HG03575 (cell line): ENCODE measurements at regions not wholly inside any gene's neighbourhood (a gene's known extent, or its start where the extent isn't known, plus 50 kb on each side); places are given as distances from the start of the nearest gene placed in this dataset.

Experiments
- ATAC-seq: cut with Tn5 transposase; IDR thresholded peaks from one replicate; pipeline ENCODE4 v1.9.1; 2021; ENCODE audit not compliant: unreplicated experiment, insufficient number of reproducible peaks, low FRiP score; ENCODE audit errors: extremely low read depth

DNA sequence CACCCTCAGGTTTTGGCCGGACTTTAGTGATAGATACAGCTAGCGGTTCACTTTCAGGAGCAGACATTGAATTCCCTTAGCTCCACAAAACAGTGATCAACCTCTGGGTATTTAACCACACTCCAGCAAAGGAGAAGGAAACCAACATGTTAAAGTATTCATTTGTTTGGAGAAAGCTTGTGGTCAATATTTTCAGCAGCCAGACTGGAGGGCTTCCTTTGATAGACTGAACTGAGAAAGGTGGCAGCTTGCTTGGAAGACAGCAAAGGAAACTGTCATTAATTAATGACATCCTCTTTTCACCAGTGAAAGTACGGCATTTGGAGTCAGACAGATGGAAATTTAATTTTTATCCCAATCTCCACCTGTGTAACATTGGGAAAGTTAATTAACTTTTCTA, 289.1 kb upstream of the CLNK start:
- ATAC-seq: no peak

DNA sequence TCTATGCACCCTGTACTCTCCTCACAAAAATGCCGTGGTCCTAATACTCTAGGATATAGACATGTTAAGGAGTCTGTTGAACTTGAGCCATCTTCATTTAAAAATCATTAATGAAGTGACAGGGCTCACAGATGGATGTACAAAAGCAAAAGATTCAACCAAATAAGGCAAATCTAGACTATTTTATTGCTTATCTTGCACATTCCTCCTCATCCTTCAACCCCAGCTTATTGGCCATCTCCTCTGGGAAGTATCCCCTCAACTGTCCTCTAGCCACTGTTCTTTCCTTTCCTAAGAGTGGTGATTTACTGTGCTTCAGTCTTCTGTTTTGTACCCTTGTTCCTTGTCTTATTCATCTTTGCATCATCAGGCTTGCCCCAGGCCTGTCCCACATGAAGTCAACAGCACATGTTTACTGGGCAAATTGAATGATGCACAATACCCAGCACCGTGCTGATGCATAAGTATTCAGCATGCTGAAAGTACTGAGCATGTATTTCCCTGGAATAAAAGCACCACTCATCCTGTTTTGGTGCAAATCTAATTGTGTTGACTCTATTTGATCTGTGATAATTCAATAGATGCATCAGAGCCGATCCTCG, 287.3 kb upstream of the CLNK start:
- ATAC-seq: no peak

DNA sequence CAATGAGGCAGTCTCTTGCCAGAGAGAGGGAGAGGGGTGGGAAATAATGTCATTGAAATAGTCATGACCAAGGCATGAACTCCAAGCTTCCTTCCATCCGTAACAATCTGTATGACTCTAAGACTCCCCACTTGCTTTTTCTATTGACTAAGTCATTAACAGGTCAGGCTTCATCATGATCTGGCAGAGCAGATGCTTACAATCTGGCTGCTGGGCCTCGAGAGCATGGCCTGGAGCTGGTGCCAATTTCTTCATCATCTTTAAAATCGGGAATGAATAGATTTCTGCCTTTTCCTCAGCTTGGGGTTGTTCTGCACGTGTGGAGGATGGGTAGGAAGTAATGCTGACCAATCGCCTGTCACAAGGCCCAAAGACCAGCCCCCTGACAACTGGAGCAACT, 280.6 kb upstream of the CLNK start:
- no peak for ATAC-seq

DNA sequence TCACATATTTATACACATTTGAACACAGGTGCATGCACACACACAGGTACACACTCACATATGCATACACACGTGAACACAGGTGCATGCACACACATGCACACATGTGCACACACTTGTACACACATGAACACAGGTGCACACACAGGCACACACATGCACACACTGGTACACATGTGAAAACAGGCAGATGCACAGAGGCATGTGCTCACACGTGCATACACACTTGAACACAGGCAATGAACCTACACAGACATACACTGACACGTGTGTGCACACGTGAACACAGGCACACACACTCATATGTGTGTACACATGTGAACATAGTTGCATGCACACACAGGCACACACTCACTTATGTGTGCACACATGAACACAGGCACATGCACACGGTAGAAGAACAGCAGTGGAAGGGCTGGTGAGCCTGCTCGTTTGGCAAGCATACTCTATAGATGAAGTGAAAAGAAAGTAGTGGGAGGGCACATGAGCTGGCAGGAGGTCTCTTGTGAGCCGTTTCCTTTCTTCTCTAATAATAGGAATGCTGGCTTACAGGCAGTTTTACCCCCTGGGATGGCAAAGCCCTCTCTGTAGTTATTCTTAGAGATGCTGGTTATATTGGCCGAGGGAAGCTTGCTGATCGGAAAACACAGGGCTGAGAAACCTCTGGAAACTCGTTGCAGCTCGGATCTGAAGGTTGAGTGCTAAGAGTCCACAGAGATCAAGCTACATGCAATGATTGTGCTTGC, 279.6 kb upstream of the CLNK start:
- no peak for ATAC-seq

DNA sequence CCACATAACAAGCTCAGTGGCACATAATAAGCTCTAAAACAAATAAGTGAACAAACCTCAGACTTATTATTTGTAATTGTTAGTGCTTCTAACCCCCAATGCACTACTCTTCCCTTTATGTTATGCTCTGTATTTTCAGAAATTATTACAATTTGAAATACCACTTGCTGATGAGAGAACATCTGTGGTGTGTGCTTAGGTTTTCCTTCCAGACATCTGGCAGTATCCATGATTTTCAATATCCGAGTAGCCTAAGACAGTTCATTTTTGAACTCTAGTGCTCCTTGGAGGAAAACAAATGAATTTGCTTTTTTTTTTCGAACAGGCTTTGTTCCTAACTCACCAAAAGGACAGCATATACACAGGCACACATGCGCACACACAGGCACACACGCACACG, 278.7 kb upstream of the CLNK start:
- ATAC-seq: no peak

DNA sequence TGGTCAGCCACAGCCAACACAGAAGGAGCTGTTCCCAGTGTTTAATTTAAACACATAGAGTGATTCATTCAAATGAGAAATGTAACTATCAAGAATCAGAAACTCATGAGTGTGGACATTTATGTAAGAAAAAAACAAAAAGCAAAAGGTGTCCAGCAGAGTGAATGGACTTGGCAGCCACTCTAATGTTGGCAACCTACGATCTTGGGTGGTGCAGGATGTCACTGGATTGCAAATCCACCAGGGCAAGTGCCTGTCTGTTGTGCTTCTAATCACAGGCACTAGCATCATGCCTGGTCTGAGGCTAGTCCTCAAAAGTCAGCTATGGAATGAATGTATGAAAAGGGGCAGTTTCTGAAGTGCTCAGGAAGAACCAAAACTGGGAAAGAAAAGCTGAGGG, 277.7 kb upstream of the CLNK start:
- ATAC-seq: no peak

DNA sequence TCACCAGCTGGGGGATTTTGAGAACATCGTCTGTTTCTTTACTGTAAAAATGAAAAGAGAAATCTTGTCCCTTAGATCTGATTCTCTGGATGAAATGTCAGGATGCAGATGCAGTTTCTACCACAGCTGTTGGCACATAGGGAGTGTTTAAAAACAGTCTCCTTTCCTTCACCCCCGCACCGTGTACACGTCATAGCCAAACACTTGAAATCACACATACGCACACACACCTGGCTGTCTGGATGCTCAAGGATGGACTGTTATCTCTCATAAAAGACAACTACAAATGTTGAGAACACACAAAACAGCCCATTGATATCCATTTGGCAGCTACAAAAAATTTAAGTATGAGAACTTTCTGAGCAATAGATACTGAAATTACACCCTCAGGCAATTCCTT, 275.8 kb upstream of the CLNK start:
- ATAC-seq: no peak

DNA sequence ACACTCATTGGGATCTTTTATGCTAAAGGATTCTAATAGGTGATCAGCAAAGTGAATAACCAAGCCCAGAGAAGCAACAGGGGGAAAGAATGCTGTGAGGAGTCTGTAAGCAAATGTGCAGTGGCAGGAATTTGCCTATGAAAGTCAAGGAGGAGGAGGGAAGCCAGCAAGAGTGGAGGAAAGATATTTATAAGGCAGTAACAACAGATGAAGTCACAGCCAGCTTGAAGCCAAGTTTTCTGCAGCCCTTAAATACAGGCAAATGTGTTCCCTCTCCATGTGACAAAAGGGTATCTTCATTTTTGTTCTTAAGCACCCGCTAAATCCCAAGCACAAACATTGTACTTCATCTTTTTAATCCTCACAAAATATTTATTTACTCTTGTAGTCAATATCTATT, 275.0 kb upstream of the CLNK start:
- ATAC-seq: no peak

DNA sequence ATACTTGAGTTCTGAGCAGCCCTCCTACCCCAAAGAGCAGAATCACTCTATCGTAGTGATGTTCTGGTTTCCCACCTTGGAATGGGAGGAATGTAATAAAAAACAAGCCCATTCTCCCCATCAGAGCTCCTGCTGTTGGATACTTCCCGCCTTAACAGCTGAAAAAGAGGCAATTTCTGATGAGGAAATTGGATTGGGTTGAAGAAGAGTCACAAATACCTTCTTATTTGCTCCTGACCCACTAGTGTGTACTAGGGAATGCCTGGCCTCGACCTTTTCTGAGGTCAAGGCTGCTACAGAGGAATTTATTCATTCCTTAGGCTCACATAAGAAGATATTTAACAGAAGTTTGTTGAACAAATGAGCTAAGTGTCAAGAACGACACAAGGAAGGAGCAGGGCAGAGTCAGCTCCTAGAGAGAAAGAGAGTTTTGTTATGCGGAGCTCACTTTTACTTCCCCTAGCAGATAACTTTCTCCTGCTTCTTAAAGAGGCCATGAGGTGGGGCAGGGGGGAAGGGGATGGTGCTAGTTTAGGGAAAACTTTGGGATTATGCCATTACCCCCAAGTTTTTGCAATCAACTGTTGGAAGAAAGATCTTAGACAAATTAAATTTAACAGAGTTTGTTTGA, 273.8 kb upstream of the CLNK start:
- no peak for ATAC-seq

DNA sequence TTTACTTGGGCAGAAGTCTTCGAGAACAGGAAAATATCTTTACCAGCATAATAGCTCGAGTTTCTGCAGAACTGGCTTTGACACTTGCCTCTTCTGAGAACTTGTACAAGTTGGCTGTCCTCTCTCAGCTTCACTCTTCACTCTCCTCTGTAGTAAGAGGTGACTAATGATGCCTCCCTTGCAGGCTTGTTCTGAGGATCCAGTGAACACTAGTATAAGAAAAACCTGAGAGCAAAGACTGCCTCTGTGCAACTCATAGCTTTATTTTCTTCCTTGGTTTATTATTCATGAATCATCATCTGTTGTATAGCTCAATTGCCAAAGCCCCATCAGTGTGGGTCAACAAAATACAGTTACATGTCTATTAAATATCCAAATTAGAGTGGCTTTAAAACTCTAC, 266.7 kb upstream of the CLNK start:
- no peak for ATAC-seq

DNA sequence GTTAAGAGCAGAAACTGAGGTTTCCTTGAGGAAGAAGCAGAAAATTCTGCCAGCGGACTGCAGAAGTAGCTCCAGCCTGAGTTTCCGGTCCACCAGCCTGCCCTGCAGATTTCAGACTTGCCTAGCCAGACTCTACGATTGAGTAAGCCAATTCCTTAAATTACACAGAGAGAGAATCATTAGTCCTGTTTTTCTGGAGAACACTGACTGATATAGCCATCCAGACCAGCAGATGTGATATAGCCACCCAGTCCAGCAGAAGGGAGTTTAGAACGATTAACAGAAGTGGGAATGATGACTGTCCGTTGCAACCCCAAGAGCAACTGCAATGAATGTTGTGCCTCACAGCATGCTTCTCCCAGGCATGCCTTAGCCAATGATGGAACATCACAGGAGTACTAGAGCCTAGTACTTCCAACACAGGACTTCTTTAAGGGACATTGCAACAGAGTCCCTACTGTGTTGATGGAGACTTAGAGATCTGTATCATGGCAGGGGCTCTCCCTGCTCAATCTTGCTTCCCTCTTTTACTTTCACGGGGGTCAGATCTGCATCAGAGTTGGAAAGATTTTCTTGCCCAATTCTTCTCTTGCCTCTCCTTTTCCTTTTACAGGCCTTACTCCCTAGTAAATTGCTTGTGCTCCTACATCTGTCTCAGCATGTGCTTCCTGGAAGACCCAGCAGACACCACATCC, 264.6 kb upstream of the CLNK start:
- no peak for ATAC-seq

DNA sequence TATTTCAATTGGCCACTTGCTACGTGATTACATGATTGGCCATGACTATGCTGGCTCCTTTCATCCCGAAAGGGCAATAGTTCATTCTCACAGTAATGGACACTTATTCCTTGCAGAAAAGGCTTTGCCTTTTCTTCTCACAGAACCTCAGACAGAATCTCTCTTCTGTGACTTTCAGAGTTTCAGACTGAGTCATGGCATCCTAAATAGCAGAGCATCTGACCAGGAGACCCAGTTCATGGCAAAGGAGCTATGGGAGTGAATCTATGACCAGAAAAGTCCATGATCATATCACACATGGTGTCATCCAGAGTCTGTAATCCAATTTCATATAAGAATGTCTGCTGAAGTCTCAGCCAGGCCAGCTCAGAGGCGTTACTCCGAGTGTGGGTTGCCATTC, 263.3 kb upstream of the CLNK start:
- ATAC-seq: no peak

DNA sequence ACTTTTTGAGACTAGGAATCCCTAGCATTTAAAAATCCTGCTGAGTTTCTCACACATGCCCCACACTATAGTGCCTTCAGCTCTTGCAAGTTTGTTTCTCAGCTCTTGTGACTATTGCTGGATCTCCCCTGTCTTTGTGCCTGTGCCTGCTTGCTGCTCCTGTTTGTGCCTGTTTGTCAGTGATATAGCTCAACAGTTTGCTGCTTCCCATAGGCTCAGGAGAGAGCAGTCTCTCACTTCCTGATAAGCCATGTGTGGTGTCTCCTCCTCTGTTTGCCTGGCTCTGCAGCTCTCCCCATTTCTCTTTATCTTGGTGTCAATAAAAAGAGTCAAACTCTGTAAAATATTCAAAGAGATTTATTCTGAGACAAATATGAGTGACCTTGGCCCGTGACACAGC, 259.8 kb upstream of the CLNK start:
- ATAC-seq: no peak

DNA sequence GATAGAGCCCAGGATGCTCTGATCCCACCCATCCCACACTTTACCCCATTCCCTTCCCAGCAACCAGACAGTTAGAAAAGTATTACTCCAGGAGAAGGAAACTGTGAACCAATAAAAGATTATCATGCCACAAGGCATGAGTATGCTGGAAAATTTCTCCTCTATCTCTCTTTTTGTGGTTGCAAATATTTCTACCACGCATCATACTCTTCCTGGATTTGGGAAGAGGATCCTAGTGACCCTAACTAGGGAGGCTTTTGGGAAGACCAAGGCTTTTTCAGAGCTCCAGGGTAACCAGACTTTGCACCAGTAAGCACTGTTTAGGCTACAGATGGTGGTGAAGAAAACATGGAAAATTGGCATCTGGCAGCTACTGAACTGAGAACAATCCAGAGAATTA, 257.6 kb upstream of the CLNK start:
- ATAC-seq: no peak

DNA sequence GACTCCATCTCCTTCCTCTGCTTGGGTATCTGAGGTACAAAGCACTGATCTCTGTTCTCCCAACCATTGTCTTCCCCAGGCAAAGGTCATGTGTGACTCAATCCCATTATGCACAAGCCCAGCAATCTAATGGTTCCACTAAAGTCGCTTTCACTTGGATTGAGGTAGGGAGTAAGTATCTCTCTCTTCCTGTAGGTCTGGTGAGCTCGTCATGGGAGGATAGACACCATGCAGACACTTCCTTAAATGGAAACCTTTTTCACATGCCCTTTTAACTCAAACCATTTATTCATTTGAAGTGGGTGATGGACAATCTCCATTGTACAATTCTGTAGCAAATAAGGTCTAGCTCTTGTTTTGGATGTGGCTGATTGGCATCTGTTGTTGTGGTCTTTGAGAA, 245.2 kb upstream of the CLNK start:
- no peak for ATAC-seq

DNA sequence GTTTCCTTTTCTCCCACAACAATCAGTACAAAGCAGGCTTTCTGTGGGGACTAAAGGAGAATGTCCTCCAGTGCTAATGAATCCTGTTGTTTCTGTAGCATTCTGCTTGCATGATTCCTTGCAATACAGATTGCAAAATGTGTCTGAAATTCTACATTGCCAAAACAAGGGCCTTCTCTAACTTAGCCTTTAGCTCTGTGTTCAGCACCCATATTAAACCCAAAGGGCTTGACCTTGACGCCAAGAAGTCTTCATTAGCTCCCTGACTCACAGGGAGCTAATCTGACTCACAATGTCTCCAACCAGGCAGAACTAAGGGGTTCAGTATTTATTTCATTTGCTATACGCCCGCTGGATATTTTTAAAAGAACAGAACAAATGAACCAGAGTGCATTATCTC, 241.4 kb upstream of the CLNK start:
- no peak for ATAC-seq

DNA sequence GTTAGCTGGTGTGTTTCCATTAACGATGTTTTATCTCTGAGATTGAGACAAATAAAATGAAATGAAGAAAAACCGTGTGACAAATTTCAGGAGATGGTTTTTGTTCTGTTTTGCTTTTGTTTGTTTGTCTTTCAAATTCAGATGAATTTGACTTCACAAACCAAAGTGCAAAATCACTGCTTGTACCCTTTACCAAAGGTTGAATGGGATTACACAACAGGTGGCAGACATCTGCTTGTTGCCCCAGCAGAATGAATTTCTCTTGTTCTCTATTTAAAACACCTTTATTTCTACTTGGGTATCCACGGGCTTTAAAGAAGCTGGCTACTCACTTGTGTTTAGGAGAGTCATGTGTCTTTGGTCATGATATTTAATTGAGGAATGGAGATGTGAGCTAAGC, 239.7 kb upstream of the CLNK start:
- no peak for ATAC-seq

DNA sequence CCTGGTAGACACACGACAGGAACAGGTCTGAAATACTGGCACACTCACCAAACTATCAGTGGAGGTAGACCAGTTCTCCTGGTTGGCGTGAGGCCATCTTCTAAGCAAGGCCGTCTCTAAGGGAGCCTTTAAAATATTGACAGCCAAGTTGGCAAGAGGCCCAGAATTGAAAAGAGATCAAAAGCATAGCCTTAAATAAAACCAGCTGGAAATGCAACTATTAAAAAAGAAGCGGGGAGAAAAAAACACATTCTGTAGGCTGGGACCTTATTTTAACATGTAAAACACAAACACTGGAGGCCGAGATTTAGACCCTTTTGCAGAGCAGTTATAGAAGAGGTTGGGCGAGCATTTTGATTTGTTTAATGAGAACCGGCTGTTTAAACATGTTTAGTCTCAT, 233.0 kb upstream of the CLNK start:
- ATAC-seq: no peak

DNA sequence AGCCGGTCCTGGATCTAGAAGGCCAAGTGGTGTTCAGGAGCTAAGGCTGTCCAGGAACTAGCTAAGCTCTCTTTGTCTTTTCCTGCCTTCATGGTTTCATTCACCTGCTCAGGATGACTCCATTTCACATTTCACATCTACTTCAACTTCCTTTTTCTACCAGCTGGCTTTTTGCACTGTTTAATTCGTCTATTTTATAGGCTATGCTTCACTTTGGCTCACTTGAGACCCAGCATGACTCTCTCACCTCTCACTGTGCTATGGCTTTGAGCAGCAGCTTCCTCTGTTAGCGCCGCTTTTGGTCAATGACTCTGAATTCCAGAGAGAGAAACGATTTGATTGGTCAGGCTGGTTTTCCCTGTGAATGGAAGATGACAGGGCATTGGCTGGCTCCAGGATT, 213.5 kb upstream of the CLNK start:
- no peak for ATAC-seq

DNA sequence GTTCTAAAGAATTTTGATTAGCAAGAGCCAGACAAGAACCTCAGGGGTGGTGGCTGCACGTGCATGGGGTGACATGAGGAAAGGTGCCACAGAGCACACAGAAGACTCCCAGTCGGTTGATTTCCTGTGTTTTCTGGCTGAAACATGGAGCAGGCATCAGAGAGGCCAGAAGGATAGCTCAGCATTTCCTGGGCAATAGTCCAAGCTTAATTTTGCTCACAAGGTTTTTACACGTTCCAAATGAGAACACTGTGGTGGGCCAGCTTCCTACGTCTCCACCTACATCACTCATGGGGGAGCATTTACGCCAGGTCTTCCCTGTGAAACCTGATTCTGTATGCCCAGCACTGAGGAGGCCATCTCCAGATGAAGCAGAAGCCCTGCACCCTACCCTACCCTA, 212.5 kb upstream of the CLNK start:
- ATAC-seq: no peak
